ENCODE measurements at regions not wholly inside any gene's neighbourhood (a gene's known extent, or its start where the extent isn't known, plus 50 kb on each side); places are given as distances from the start of the nearest gene placed in this dataset.

DNA sequence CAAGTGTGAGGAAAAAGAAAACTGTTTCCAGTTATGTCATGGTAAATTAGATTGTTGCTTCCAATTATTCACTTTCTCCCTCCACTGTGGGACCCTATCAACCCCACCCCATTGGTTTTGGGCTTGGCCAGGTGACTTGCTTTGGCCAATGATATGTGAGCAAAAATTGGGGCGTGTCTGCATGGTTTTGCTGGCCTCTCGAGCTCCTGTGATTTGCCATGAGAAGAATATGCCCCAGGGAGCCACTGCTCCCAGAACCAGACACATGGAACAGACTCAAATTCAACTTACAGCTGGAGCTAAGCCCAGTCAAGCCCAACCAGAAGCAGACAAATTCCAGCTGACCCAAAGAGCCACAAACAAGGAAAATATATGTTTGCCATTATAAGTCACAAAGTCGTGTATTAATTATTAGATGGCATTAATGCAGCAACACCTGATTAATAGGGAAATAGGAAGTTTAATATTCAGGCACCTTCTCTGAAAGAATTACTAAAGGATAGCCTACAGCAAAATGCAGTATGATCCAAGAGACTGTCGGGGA, 248.9 kb downstream of the ANAPC1 start:
- H3K27ac ChIP-seq (ENCODE audit: low read length), result no peak overlapping the region
- POLR2A ChIA-PET, result no interaction called here
- CTCF ChIA-PET, result no interaction called here
- no peak for TF ChIP-seq POLR2AphosphoS5 (IDR thresholded peaks at IDR 0.05; ENCODE audit: low read depth, low read length)
- no peak for TF ChIP-seq TCF7L2 (IDR thresholded peaks at IDR 0.05; ENCODE audit: low read depth, low read length)
- no peak for TF ChIP-seq SIN3A (IDR thresholded peaks at IDR 0.05; ENCODE audit: borderline replicate concordance, insufficient read depth, low read depth, low read length)
- TF ChIP-seq, protein P1, sequence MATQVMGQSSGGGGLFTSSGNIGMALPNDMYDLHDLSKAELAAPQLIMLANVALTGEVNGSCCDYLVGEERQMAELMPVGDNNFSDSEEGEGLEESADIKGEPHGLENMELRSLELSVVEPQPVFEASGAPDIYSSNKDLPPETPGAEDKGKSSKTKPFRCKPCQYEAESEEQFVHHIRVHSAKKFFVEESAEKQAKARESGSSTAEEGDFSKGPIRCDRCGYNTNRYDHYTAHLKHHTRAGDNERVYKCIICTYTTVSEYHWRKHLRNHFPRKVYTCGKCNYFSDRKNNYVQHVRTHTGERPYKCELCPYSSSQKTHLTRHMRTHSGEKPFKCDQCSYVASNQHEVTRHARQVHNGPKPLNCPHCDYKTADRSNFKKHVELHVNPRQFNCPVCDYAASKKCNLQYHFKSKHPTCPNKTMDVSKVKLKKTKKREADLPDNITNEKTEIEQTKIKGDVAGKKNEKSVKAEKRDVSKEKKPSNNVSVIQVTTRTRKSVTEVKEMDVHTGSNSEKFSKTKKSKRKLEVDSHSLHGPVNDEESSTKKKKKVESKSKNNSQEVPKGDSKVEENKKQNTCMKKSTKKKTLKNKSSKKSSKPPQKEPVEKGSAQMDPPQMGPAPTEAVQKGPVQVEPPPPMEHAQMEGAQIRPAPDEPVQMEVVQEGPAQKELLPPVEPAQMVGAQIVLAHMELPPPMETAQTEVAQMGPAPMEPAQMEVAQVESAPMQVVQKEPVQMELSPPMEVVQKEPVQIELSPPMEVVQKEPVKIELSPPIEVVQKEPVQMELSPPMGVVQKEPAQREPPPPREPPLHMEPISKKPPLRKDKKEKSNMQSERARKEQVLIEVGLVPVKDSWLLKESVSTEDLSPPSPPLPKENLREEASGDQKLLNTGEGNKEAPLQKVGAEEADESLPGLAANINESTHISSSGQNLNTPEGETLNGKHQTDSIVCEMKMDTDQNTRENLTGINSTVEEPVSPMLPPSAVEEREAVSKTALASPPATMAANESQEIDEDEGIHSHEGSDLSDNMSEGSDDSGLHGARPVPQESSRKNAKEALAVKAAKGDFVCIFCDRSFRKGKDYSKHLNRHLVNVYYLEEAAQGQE (IDR thresholded peaks at IDR 0.05; ENCODE audit: insufficient read depth in 1 of 2, low read depth in 2 of 2, low read length in 1 of 2), result no peak
- TF ChIP-seq, protein P2, sequence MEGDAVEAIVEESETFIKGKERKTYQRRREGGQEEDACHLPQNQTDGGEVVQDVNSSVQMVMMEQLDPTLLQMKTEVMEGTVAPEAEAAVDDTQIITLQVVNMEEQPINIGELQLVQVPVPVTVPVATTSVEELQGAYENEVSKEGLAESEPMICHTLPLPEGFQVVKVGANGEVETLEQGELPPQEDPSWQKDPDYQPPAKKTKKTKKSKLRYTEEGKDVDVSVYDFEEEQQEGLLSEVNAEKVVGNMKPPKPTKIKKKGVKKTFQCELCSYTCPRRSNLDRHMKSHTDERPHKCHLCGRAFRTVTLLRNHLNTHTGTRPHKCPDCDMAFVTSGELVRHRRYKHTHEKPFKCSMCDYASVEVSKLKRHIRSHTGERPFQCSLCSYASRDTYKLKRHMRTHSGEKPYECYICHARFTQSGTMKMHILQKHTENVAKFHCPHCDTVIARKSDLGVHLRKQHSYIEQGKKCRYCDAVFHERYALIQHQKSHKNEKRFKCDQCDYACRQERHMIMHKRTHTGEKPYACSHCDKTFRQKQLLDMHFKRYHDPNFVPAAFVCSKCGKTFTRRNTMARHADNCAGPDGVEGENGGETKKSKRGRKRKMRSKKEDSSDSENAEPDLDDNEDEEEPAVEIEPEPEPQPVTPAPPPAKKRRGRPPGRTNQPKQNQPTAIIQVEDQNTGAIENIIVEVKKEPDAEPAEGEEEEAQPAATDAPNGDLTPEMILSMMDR (IDR thresholded peaks at IDR 0.05), result no peak
- no peaks in the 10 kb centered on the region for H3K36me3 ChIP-seq (ENCODE audit: control insufficient read depth, insufficient read depth, low read length)
- no peaks in the 10 kb centered on the region; the same call in 1 of the 2 replicates for H3K9me3 ChIP-seq (ENCODE audit: control insufficient read depth, insufficient read depth, low read depth, low read length)
- H3K4me1 ChIP-seq (ENCODE audit: control insufficient read depth, insufficient read depth, low read length), result no peaks in the 10 kb centered on the region
- in situ Hi-C loops (cut with HindIII; ENCODE audit: low pct_unique_long_range_greater_than_20kb, low sequenced_read_pairs), result no loop called here
- BruUV-seq (replicated peaks), result no TSS peak
- intact Hi-C loops (cut with micrococcal nuclease; ENCODE audit: unreplicated experiment), result no loop called here
- no peak for DNase-seq (ENCODE audit: low read depth, low spot score)
- H3K4me3 ChIP-seq (ENCODE audit: low read depth in 2 of 2, low read length in 2 of 2), result no peak overlapping the region
- no peaks in the 10 kb centered on the region for H3K27me3 ChIP-seq (ENCODE audit: control insufficient read depth, insufficient read depth, low read length)
- no peak for ATAC-seq

DNA sequence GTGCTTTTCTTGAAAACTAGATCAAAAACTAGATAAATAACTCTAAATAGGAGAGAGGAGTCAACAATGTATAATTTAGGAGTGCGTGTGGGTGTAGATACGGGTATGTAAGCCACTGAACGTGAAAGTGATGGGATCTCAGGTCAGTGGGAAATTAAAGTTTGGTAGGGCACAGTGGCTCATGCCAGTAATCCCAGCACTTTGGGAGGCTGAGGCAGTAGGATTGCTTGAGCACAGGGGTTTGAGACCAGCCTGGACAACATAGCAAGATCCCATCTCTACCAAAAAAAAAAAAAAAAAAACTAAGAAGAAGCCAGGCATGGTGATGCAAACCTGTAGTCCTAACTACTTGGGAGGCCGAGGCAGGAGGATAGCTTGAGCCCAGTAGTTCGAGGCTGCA, 247.1 kb downstream of the ANAPC1 start:
- intact Hi-C loops (cut with micrococcal nuclease; ENCODE audit: unreplicated experiment), result no loop called here
- BruUV-seq (replicated peaks), result no TSS peak
- DNase-seq (ENCODE audit: low read depth, low spot score) (no peak), ATAC-seq (no peak)
- POLR2A ChIA-PET, result no interaction called here
- TF ChIP-seq POLR2AphosphoS5 (IDR thresholded peaks at IDR 0.05; ENCODE audit: low read depth, low read length) (no peak), SIN3A (IDR thresholded peaks at IDR 0.05; ENCODE audit: borderline replicate concordance, insufficient read depth, low read depth, low read length) (no peak), TCF7L2 (IDR thresholded peaks at IDR 0.05; ENCODE audit: low read depth, low read length) (no peak)
- TF ChIP-seq, protein P1 (IDR thresholded peaks at IDR 0.05; ENCODE audit: insufficient read depth in 1 of 2, low read depth in 2 of 2, low read length in 1 of 2), result no peak
- TF ChIP-seq, protein P2 (IDR thresholded peaks at IDR 0.05), result no peak
- Histone ChIP-seq H3K4me1 (ENCODE audit: control insufficient read depth, insufficient read depth, low read length) (no peaks in the 10 kb centered on the region), H3K9me3 (ENCODE audit: control insufficient read depth, insufficient read depth, low read depth, low read length) (no peaks in the 10 kb centered on the region; the same call in 1 of the 2 replicates), H3K36me3 (ENCODE audit: control insufficient read depth, insufficient read depth, low read length) (no peaks in the 10 kb centered on the region), H3K4me3 (ENCODE audit: low read depth in 2 of 2, low read length in 2 of 2) (no peak overlapping the region), H3K27me3 (ENCODE audit: control insufficient read depth, insufficient read depth, low read length) (no peaks in the 10 kb centered on the region), H3K27ac (ENCODE audit: low read length) (no peak overlapping the region)
- CTCF ChIA-PET, result no interaction called here
- in situ Hi-C loops (cut with HindIII; ENCODE audit: low pct_unique_long_range_greater_than_20kb, low sequenced_read_pairs), result no loop called here
